NCI-H345 treated with DMSO at 0.1 percent for 48 hours (cell line): ENCODE measurements at regions not wholly inside any gene's neighbourhood (a gene's known extent, or its start where the extent isn't known, plus 50 kb on each side); places are given as distances from the start of the nearest gene placed in this dataset.
"Not testable (repeated sequence)": the region's sequence is repeated elsewhere in the genome, so short reads cannot be mapped to it uniquely, and the experiment has no call there.

Source experiments
- DNase-seq: peaks from one replicate; lab custom pipeline; 2025; ENCODE audit not compliant: unreplicated experiment; lab: John Stamatoyannopoulos, UW

- no peak for DNase-seq
Observed at GRCh38 chr5:63220244-63220643, 641.6 kb downstream of the LRRC70 start.

DNA sequence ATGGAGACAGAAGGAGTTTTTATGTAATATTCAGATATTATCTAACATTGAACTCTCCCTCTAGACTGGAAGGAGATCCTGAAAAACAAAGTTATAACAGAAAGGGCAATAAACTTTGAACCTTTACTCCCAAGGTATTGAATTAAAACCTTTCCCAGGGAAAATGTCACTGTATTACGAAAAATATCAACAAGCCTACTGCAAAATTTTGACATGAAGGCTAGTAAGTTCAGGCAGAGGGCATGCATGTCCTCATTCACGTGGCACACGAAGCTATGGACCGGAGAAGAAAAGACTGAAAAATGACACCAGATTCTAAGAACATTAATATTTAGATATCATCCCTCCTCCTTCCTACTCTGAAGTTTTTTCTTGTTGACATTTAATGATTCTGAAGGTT, 638.8 kb downstream of the LRRC70 start:
- DNase-seq: no peak

- no peak for DNase-seq
Observed at GRCh38 chr5:63213256-63213655, 634.6 kb downstream of the LRRC70 start.

DNA sequence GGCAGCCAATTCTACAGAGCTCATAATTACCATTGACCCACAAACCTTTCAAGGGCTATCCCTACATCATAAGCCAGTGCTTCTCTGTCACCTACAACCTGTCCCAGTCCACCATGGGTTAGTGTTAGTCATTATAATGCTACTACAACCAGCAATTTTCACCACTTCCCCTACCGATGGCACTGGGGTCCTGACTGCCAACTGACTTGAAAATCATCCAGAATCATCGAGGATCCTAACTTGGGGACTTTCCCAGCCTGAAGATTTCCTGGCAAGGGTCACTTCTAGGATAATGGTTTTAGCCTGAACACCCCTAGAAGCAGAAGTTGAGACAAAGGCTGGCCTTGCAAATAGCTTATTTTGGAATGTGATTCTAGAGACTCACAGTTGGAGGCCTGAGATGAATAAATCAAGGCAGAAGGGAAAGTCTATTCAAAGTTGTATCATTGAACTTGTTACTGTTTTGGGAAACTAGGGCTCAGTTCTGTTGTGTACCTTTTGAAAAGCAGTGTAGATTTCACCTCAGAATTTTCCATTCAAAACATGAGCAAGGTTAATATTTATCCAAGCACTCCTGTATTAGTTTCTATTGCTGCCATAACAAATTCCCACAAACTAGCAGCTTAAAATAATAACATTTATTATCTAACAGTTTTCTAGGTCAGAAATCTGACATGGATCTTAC, 633.0 kb downstream of the LRRC70 start:
- no peak for DNase-seq

- no peak for DNase-seq
Observed at GRCh38 chr5:63205976-63206375, 627.4 kb downstream of the LRRC70 start.

DNA sequence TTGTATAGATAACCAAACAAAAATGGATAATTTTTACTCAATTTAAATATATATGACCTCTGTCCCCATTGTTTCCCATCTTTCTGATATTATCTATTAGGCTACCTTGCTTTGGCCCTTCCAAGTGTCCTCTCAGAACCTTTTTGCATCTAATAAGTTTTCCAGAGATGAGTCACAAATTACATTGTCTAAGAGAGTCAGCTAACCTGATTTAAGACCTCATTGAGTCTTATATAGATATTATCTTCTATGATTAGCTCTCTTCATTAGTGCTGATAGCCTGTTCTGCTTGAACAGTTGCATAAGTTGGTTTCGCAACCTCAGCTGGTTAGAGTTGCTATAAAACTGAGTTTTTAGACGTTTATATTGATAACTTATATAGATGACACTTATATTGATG, 623.1 kb downstream of the LRRC70 start:
- no peak for DNase-seq

DNA sequence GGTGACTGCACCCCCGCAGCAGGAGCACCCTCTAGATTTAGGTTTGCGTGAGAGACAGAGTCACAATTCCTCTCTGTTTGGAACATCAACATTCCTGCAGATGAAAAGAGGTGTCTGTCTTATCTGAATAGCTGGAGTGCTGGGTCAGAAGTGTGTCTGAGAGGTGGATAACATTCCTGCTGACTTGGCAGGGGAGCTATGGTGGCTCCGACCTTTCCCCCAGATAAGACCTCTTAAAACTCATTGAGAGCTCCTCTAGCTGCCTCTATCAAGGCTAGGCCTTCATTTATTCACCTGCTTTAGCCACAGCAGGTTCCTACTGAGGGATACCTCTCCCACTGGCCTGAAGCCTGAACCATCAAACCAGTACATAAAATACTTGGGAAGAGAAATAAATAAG, 615.5 kb downstream of the LRRC70 start:
- no peak for DNase-seq

DNA sequence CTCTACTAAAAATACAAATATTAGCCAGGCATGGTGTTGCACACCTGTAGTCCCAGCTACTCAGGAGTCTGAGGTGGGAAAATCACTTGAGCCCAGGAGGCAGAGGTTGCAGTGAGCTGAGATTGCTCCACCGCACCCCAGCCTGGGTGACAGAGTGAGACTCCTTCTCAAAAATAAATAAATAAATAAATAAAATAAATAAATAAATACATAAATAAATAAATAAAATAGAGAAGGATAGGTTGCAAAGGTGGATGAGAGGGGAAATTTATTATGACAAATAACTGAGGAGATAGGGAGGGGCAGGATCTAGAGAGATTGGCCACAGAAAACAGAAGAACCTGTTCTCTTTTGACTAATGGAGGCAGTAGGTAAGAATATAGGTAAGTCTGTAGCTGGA, 601.6 kb downstream of the LRRC70 start:
- not testable (repeated sequence) for DNase-seq

DNA sequence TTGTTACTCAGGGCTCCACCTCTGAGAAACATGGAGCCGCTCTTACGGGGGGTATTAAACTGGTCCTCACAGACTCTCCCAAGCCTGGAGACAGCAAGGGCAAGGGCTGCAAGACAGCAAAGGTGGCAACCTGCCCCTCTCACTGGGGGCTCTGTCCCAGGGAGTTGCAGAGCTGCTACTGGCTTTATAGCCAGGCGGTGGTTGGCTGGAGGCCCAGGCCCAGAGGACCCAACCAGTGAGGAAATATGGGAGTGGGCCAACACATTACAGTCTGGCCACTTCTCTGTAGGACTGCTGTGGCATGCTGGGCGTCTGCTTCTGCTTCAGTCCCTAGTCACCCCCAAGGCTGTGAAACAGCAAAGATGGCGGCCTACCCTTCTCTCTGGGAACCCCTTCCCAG, 597.2 kb downstream of the LRRC70 start:
- no peak for DNase-seq

DNA sequence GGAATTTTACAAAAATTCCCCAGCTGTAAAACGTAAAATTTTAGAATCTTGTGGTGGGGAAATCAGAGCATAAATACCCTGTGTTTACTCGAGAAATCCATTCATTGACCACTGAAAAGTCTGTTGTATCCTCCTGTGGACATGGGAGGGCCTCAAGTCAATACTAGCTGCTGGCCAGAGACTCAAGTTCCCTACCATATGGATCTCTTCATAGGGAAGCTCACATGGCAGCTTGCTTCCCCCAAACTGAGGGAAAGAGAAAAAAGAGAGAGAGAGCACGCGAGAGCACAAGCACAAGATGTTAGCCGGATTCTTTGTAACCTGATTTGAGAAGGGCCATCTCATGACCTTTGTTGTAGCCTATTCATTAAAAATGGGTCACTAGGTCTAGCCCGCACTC, 591.9 kb downstream of the LRRC70 start:
- DNase-seq: no peak

- no peak for DNase-seq
Observed at GRCh38 chr5:63164838-63165535, 586.4 kb downstream of the LRRC70 start.

DNA sequence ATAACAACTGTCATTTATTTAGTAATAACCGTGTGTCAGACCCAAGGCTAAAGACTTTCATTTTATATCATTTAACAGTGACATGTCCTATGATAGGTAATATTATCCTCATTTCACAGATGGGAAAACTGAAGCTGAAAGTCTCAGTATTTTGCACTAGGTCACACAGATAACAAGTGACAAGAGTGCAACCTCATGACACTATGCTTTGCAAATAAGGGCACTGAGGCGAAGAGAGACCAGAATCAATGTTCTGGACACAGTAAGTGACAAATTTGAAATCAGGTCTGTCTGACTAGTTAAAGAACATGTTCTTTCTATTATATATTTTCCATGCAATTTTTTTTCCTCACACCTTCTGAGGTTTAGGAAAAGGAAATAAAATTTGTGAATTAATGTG, 585.7 kb downstream of the LRRC70 start:
- no peak for DNase-seq

DNA sequence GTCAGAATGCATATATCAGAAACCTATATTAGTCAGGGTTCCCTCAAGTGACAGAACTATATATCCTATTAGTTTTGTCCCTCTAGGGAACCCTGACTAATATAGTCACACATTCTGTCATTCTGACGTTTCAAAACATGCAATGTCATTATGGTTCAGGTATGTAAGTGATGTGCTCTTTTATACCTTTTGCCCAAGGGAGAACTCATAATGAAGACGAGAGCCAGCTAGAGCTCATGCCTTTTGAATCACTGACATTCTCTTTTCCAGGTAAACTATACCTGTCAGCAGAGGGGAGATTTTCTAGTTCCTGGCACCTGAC, 576.7 kb downstream of the LRRC70 start:
- no peak for DNase-seq

DNA sequence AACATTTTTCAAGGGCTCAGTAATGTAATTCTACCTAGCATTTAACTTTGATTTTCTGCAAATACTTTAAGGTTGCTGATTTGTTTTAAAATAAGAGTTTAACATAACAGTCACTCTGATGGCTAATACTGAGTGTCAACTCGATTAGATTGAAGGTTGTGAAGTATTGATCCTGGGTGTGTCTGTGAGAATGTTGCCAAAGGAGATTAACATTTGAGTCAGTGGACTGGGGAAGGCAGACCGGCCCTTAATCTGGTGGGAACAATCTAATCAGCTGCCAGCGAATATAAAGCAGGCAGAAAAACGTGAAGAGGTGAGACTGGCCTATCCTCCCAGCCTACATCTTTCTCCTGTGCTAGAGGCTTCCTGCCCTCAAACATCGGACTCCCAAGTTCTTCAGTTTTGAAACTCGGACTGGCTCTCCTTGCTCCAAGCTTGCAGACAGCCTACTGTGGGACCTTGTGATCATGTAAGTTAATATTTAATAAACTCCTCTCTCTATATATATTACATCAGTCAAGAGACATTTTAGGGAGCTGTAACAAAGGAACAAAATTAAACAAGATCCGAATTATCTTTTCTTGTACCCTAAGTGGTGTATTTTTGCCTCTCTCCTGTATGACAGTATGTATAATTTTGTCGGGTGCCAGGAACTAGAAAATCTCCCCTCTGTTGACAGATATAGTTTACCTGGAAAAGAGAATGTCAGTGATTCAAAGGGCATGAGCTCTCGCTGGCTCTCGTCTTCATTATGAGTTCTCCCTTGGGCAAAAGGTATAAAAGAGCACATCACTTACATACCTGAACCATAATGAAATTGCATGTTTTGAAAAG, 576.1 kb downstream of the LRRC70 start:
- DNase-seq: no peak

DNA sequence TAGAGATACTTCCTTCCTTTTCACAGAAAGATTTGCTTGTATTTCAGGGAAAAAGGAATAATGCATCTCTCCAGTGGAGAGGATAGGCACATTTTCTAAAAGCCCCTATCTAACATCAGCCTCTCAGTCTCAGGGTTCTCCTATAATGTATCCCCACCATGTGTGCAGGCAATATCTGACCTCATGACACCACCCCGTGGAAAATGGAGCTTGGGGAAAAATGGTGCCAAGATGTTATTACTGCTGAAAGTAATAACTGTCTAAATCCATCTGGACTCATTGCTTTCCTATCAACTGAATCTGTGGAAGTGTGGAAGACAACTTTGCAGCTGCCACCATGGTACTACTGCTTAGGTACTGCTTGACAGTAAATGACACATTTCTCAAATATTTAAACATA, 574.3 kb downstream of the LRRC70 start:
- no peak for DNase-seq

GRCh38 chr5:63145167-63145566, 566.5 kb downstream of the LRRC70 start:
- DNase-seq: no peak

DNA sequence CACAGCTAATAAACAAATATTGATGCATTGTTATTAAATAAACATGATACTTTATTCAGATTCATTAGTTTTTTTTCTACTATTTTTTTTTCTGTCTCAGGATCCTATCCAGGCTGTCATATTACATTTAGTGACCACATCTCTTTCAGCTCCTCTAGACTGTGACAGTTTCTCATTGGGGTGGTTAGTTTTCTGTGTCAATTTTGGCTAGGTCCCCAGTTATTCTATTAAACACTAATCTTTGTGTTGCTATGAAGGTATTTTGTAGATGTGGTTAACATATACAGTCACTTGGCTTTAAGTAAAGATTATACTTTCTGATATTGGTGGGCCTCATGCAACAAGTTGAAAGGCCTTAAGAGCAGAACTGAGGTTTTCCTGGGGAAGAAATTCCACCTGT, 563.0 kb downstream of the LRRC70 start:
- DNase-seq: no peak

DNA sequence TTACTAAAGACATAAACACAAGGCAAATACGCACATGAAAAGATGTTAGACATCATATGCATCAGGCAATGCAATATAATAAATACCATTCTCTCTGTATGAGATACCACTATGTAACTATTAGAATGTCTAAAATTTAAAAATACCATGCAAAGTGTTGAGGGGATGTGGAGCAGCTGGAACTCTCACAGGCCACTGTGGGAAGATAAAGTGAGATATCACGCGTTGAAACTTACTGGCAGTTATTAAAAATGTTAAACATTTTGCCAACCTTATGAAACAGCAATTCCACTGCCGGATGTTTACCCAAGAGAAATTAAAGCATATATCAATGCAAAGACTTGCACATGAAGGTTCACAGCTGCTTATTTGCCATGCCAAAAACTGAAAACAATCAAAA, 556.7 kb downstream of the LRRC70 start:
- no peak for DNase-seq

- DNase-seq: no peak
Observed at GRCh38 chr5:63131626-63132285, 553.1 kb downstream of the LRRC70 start.

GRCh38 chr5:63128761-63129160, 550.1 kb downstream of the LRRC70 start:
- no peak for DNase-seq

DNA sequence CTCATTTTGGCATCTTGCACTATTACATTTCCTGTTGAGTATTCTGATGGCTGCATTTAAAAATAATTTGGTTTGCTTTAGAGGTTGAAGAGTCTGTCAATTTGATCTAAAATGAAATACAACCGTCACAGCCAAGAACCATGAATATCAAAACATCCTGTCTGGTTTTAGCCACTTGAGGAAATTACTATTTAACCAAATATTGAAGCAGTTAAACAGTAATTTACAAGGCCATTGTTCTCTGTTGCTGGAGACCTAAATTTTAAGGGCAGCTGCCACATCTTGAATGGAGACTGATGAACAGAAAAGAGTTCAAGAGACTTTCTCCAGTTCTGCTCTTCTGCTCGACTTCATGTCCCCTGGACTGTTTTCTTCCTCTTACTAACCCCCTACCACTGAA, 549.4 kb downstream of the LRRC70 start:
- DNase-seq: no peak

- DNase-seq: no peak
Observed at GRCh38 chr5:63127054-63127453, 548.4 kb downstream of the LRRC70 start.
